Endothelial cell of umbilical vein (primary cell): ENCODE measurements at regions not wholly inside any gene's neighbourhood (a gene's known extent, or its start where the extent isn't known, plus 50 kb on each side); places are given as distances from the start of the nearest gene placed in this dataset.

Experiments used
- MAX ChIP-seq: IDR thresholded peaks from 2 replicates; pipeline ENCODE4 v1.6.1; 2011; ENCODE audit not compliant: insufficient read depth, insufficient read length
- MYC ChIP-seq: IDR thresholded peaks from one replicate; pipeline ENCODE4 v1.6.1; 2011; ENCODE audit warnings: mild to moderate bottlenecking, low read depth, low read length
- POLR2A ChIP-seq: IDR thresholded peaks from 2 replicates; pipeline ENCODE4 v1.6.1; 2012; ENCODE audit warnings: low read depth, mild to moderate bottlenecking, control low read depth, low read length
- POLR2AphosphoS5 ChIP-seq: IDR thresholded peaks from 2 replicates; pipeline ENCODE4 v1.6.1; 2012; ENCODE audit warnings: low read depth, mild to moderate bottlenecking, control low read depth, low read length, moderate library complexity; ENCODE audit not compliant: insufficient read depth
- TF ChIP-seq, protein P1 (sequence below), 2 donors: IDR thresholded peaks; 1 replicate in 1 of 2; 2 replicates in 1 of 2; pipeline ENCODE4 v1.5.1; 2011; ENCODE audit warnings: low read length in 2 of 2, mild to moderate bottlenecking in 2 of 2, moderate library complexity in 2 of 2, control low read depth in 1 of 2, inconsistent platforms in 1 of 2, low read depth in 1 of 2; ENCODE audit not compliant: insufficient read depth in 1 of 2; ENCODE audit errors: extremely low read depth in 1 of 2

DNA sequence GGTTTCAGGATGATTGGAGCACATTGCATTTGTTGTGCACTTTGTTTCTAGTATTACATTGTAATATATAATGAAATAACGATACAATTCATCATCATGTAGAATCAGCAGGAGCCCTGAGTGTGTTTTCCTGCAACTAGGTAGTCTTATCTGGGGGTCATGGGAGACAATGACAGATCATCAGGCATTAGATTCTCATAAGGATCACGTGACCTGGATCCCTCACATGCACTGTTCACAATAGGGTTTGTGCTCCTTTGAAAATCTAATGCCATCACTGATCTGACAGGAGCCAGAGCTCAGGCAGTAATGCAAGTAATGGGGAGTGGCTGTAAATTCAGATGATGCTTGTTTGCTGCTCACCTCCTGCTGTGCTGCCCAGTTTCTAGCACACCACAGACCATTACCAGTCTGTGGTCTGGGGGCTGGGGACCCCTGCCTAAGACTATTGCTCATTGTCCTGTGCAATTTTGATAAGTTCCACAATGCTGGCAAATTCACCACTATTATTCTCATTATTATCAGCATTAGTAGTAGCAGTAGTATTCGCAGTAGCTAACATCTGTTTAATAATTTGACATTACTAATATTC lies 428.7 kb upstream of the TNP1 start:
- no peak for TF ChIP-seq MYC
- TF ChIP-seq MAX, result no peak
- no peak for TF ChIP-seq POLR2A
- no peak for TF ChIP-seq POLR2AphosphoS5
- TF ChIP-seq, protein P1, sequence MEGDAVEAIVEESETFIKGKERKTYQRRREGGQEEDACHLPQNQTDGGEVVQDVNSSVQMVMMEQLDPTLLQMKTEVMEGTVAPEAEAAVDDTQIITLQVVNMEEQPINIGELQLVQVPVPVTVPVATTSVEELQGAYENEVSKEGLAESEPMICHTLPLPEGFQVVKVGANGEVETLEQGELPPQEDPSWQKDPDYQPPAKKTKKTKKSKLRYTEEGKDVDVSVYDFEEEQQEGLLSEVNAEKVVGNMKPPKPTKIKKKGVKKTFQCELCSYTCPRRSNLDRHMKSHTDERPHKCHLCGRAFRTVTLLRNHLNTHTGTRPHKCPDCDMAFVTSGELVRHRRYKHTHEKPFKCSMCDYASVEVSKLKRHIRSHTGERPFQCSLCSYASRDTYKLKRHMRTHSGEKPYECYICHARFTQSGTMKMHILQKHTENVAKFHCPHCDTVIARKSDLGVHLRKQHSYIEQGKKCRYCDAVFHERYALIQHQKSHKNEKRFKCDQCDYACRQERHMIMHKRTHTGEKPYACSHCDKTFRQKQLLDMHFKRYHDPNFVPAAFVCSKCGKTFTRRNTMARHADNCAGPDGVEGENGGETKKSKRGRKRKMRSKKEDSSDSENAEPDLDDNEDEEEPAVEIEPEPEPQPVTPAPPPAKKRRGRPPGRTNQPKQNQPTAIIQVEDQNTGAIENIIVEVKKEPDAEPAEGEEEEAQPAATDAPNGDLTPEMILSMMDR (IDR thresholded peaks at IDR 0.05; ENCODE audit: extremely low read depth in 1 of 2, insufficient read depth in 1 of 2, low read depth in 1 of 2, low read length in 2 of 2), result no peak
